ENCODE measurements at regions not wholly inside any gene's neighbourhood (a gene's known extent, or its start where the extent isn't known, plus 50 kb on each side); places are given as distances from the start of the nearest gene placed in this dataset.

DNA sequence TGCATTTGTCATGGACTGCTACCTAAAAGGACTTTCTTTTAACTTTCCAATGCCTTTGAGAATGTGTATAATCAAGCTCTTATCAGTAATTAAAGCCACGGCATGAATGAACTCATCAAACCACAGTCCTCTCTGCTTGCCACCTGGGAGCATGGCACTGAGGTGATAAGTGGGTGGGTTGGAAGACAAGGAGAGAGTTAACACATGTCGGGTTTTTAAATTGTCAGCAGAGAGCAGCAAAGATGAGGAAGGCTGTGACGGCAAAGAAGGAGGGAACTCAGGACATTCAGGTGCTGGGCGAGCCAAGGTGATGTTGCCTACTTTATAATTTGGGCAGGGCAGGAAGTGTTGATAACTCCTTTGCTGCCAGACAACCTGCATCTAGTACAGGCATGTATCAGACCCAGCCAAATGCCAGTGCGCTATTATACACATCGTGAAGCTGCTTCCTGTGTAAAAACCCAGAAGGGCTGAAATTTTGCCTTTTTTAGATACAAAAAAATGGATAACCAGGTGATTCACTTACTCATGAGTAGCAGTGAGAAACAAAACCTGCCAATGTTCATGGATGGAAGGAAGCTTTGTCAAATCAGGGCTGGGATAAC lies 269.1 kb downstream of the KIF4B start:
- Histone ChIP-seq H3K4me3 (ENCODE audit: low read length in 3 of 3) (no peak overlapping the region), H3K36me3 (ENCODE audit: control insufficient read depth in 2 of 3, insufficient read depth in 3 of 3, low read length in 3 of 3) (no peaks in the 10 kb centered on the region), H3K27ac (ENCODE audit: low read depth in 2 of 2, low read length in 2 of 2) (no peak overlapping the region), H3K9ac (ENCODE audit: low read length in 3 of 3) (no peak overlapping the region), H3K27me3 (ENCODE audit: control insufficient read depth, insufficient read depth, low read length) (no peaks in the 10 kb centered on the region), H3K4me1 (ENCODE audit: control insufficient read depth in 2 of 3, insufficient read depth in 2 of 3, low read depth in 1 of 3, low read length in 3 of 3) (no peaks in the 10 kb centered on the region), H3K9me3 (ENCODE audit: control insufficient read depth in 2 of 3, insufficient read depth in 1 of 3, low read length in 3 of 3) (no peaks in the 10 kb centered on the region)
- no peak for FAIRE-seq
- TF ChIP-seq, protein P1, sequence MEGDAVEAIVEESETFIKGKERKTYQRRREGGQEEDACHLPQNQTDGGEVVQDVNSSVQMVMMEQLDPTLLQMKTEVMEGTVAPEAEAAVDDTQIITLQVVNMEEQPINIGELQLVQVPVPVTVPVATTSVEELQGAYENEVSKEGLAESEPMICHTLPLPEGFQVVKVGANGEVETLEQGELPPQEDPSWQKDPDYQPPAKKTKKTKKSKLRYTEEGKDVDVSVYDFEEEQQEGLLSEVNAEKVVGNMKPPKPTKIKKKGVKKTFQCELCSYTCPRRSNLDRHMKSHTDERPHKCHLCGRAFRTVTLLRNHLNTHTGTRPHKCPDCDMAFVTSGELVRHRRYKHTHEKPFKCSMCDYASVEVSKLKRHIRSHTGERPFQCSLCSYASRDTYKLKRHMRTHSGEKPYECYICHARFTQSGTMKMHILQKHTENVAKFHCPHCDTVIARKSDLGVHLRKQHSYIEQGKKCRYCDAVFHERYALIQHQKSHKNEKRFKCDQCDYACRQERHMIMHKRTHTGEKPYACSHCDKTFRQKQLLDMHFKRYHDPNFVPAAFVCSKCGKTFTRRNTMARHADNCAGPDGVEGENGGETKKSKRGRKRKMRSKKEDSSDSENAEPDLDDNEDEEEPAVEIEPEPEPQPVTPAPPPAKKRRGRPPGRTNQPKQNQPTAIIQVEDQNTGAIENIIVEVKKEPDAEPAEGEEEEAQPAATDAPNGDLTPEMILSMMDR (IDR thresholded peaks at IDR 0.05; ENCODE audit: borderline replicate concordance, extremely low read depth, insufficient read depth): no peak
- intact Hi-C loops (cut with DNase I): no loop called here
- DNase-seq: no peak

DNA sequence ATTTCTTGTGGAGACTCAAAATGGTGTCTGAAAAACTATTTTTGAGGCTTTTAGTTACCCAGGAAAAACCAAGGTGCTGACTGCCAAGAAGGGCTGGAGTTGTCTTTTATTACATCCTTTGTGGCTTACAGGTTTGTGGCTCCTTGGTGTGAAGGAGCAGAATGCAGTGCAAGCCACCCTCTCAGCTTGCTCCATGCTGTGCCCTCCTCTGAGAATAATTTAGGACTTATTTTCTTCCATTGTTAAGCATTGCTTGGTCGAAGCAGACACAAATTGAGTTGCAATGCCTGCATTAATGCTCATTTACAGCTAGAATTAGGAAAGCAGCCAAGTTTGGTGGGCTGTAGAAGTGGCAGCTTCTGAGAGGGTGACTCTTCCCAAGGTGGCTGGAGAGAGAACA lies 272.2 kb downstream of the KIF4B start:
- no peaks in the 10 kb centered on the region for H3K9me3 ChIP-seq (ENCODE audit: control insufficient read depth in 2 of 3, insufficient read depth in 1 of 3, low read length in 3 of 3)
- H3K9ac ChIP-seq (ENCODE audit: low read length in 3 of 3): no peak overlapping the region
- H3K27me3 ChIP-seq (ENCODE audit: control insufficient read depth, insufficient read depth, low read length): no peaks in the 10 kb centered on the region
- H3K4me1 ChIP-seq (ENCODE audit: control insufficient read depth in 2 of 3, insufficient read depth in 2 of 3, low read depth in 1 of 3, low read length in 3 of 3): no peaks in the 10 kb centered on the region
- TF ChIP-seq, protein P1 (IDR thresholded peaks at IDR 0.05; ENCODE audit: borderline replicate concordance, extremely low read depth, insufficient read depth): no peak
- DNase-seq (no peak), FAIRE-seq (no peak)
- H3K27ac ChIP-seq (ENCODE audit: low read depth in 2 of 2, low read length in 2 of 2): no peak overlapping the region
- H3K4me3 ChIP-seq (ENCODE audit: low read length in 3 of 3): no peak overlapping the region
- no peaks in the 10 kb centered on the region for H3K36me3 ChIP-seq (ENCODE audit: control insufficient read depth in 2 of 3, insufficient read depth in 3 of 3, low read length in 3 of 3)
- intact Hi-C loops (cut with DNase I): no loop called here

DNA sequence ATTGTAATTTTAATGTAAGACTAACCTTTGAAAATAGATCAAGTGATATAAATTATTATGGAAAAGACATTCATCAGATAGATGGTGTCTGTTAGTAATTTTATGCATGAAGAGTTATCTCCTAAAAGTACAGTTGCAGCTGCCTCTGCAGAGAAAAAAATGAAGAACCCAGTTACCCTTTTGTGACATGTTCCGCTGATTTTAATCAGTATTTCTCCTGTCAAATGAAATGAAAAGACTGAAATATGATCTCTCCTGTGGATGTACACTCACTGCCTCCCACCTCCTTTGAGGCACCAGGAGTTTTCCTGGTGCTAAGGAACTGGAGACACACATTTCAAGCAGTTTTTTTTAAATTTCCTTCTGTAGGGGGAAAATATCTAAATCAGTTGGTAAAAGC lies 277.4 kb downstream of the KIF4B start:
- intact Hi-C loops (cut with DNase I): no loop called here
- Histone ChIP-seq H3K9ac (ENCODE audit: low read length in 3 of 3) (no peak overlapping the region), H3K27me3 (ENCODE audit: control insufficient read depth, insufficient read depth, low read length) (no peaks in the 10 kb centered on the region), H3K27ac (ENCODE audit: low read depth in 2 of 2, low read length in 2 of 2) (no peak overlapping the region), H3K4me3 (ENCODE audit: low read length in 3 of 3) (no peak overlapping the region), H3K36me3 (ENCODE audit: control insufficient read depth in 2 of 3, insufficient read depth in 3 of 3, low read length in 3 of 3) (no peaks in the 10 kb centered on the region), H3K9me3 (ENCODE audit: control insufficient read depth in 2 of 3, insufficient read depth in 1 of 3, low read length in 3 of 3) (no peaks in the 10 kb centered on the region), H3K4me1 (ENCODE audit: control insufficient read depth in 2 of 3, insufficient read depth in 2 of 3, low read depth in 1 of 3, low read length in 3 of 3) (no peaks in the 10 kb centered on the region)
- FAIRE-seq (no peak), DNase-seq (peak in 3 of 5 donors; percentile 23 to 58 (median 55))
- TF ChIP-seq, protein P1 (IDR thresholded peaks at IDR 0.05; ENCODE audit: borderline replicate concordance, extremely low read depth, insufficient read depth): no peak

All from kidney (tissue), 13 donors.